COR-L47 (cell line): ENCODE measurements at regions not wholly inside any gene's neighbourhood (a gene's known extent, or its start where the extent isn't known, plus 50 kb on each side); places are given as distances from the start of the nearest gene placed in this dataset.

Experiments used
- DNase-seq: peaks from one replicate; lab custom pipeline; 2025; lab: John Stamatoyannopoulos, UW

- DNase-seq = no peak
These were observed 93.4 kb downstream of the GLI2 start for GRCh38 chr2:120828829-120829632.

GRCh38 chr2:120829633-120830025 is 94.0 kb downstream of the GLI2 start:
- no peak for DNase-seq

- no peak for DNase-seq
These were observed 94.6 kb downstream of the GLI2 start for GRCh38 chr2:120830096-120830830.

DNA sequence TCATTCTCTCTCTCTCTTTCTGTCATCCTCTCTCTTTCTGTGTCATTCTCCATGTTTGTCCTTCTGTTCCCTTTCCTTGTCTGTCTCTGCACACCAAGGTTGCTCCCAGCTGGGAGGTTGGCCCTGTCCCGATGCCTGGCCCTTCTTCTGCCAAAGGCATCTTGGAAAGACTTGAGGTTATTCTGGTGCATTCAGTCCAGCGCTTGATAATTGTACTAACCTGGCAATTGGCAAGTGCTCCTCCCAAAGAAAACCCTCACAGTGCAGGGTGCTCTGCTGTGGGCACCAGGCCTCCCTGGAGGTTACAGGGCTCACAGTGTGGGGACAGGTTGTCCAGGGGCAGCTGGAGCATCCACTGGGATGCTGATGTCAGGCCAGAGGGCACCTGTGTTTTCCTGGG is 95.4 kb downstream of the GLI2 start:
- no peak for DNase-seq

DNA sequence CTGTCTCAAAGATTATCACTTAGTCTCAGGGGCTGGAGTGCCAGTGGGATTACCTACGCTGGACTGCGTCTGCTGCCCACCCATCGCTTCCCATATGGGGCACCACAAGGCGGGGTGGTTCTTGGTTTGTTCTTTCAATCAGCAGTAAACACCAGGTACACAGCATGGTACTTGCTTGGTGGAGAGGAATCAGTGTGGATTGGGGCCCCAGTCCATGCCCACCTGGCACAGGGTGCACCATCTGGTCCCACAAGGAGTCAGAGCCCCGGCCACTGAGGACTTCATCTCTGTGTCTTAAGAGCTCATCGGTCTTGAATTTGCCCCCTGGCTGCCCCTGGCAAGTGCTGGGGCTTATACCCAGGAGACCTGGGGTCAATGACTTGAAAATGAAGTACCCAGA is 96.2 kb downstream of the GLI2 start:
- no peak for DNase-seq

- no peak for DNase-seq
These were observed 96.8 kb downstream of the GLI2 start for GRCh38 chr2:120832296-120833070.

GRCh38 chr2:120833127-120833675 is 97.5 kb downstream of the GLI2 start:
- DNase-seq = no peak

GRCh38 chr2:120834206-120834605 is 98.5 kb downstream of the GLI2 start:
- no peak for DNase-seq

DNA sequence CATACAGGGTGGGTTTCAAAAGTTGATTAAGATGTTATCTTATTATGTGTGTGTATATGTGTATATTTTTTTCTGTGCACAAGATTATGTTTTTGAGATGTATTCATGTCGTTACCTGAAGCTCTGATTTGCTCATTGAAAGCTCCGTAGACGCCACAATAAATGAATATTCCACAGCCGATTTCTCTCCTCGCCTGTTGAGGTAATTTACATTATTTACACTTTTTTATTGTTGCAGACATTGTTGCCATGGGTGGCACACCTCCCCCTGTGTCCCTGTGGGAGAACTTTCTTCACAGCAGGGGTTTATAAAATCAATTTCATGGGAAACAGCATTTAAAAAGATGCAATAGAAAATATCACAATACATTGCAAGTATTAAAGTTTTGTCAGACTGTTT is 100.6 kb downstream of the GLI2 start:
- no peak for DNase-seq

DNA sequence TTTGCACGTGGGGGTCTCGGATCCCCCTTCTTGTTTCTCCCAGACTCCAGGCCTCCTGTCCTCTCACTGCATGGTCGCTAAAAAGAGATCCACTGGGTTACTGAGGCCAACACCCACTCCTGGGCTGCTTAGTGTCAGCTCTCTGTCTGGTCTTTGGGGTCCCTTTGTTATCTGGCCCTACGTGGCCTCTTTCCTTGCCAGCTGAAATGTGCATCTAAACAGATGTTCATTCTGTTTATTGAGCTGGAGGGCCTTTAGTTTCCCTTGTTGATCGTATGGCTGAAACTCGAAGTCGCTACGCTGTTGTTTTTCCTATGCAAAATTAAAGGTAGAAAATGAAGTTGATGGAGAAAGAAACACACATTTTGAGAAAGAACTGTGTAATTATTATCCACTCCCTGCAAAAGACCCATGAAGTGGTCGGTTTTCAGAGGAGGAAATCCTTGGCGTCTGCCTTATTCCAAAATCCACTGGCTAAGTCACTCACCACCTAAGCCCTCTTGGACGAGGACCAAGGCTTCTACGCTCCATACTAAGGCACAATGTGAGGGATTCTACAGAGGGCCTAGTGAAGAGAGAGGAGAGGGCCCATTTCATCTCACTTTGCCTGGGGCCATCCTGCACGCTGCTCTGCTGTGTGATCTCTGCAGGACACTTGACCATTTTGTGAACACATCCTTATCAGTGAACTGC is 105.3 kb downstream of the GLI2 start:
- DNase-seq = no peak

GRCh38 chr2:120842456-120843439 is 107.1 kb downstream of the GLI2 start:
- no peak for DNase-seq

GRCh38 chr2:120844070-120844738 is 108.5 kb downstream of the GLI2 start:
- DNase-seq = no peak

GRCh38 chr2:120845277-120845676 is 109.6 kb downstream of the GLI2 start:
- DNase-seq = no peak

- DNase-seq = no peak
These were observed 110.9 kb downstream of the GLI2 start for GRCh38 chr2:120846406-120847095.

DNA sequence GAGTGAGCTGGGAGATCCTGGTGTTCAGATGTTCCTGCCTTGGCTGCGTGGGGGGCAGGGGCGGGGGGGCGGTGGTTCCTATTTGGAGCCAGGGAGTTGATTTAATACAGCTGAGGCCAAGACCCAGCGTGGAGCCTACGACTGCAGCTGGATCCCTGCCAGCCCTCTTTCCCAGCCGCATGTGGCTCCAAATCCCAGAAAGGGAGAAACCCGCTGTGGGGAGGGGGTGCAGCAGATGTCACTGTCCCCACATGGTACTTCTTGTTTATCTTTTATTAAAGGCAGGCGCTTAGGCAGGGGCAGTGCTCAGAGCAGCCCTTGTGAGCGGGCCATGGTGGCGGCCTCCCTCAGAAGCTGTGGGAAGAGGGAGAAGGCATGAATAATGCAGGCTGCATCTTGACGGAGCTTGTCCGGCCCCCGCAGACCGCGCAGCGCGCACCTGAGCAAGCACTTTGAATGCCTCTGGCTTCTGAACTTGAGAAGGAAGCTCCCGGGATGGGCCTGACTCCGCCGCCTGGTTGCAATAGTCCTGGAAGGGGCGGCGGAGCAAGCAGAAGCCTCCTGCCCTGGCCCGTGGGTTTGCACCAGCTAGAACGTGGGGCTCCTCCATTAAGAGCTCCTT is 112.1 kb downstream of the GLI2 start:
- DNase-seq = peak; percentile 94

- DNase-seq = no peak
These were observed 113.6 kb downstream of the GLI2 start for GRCh38 chr2:120849278-120849677.

DNA sequence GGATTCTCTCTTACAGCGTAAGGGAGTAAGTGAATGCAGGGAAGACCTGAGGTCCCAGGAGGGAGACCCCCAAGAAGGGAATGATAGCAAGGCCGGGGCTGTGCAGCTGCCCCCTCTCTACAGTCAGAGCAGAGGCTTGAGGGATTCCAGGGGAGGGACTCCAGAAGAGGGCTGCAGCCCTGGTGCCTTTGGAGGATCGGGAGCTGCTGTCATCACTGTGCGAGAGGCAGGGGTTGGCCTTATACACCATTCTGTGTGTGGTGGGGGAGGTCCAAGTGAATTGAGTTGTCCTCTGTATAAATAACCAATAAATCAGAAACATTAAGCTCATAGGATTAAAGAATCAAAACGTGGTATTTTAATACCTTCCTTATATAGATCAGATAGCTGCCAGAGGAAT is 114.9 kb downstream of the GLI2 start:
- DNase-seq = no peak

DNA sequence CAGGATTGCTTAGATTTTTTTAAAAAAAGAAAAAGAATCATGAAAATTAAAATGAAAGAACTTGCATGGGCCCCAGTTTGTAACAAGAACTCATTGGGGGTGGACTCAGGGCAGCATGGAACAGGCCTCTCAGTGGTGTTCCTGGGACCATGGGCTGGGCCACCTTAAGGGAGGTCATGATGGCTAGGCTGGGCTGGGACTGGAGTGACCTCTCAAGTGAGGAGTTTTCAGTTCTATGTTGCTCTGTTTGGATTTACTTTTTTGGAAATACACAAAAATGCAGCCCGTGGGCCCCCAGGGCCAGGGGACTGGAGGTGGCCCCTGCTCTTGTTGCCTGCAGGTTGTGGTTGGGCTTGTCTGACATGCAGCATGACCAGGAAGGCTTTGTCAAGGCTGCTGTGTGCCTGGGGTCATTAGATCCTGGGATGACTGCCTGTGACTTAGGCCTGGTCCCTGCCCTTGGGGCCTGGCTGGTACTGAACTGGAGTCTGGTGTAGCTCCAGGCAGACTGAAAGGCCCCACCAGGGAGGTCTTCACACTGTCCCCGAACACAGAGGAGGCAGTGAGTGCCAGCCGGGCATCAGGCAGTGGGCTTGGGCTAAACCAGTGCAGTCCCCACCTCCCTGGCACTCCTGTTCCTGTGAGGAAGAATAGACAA is 115.6 kb downstream of the GLI2 start:
- no peak for DNase-seq
